A549 (cell line): ENCODE measurements at regions not wholly inside any gene's neighbourhood (a gene's known extent, or its start where the extent isn't known, plus 50 kb on each side); places are given as distances from the start of the nearest gene placed in this dataset.
A peak's percentile ranks its signal among the peaks of the same experiment; 100 is the strongest.

Source experiments
- ATAC-seq, 2 experiments: fragments of 200-7000 bp in 1 of 2; fragments of >200 bp in 1 of 2; cut with Nextera tagmentation in 1 of 2; cut with Tn5 transposase in 1 of 2; 3 replicates each; pipeline versions ENCODE4 v1.8.0 to v1.9.1; 2018 to 2020; ENCODE audit warnings: mild to moderate bottlenecking in 1 of 2, moderate library complexity in 1 of 2
- CTCF ChIA-PET: fragments of 300-600 bp; sonication (Branson Sonifier 250); formaldehyde crosslinking; extraction: SDS; loops from one replicate; lab custom pipeline; 2021; ENCODE audit warnings: antibody characterized with exemption, inconsistent platforms; lab: Yijun Ruan, JAX
- POLR2A ChIA-PET: fragments of 350-600 bp; formaldehyde crosslinking; extraction: SDS; loops from one replicate; lab custom pipeline; 2021; ENCODE audit warnings: antibody characterized with exemption, inconsistent platforms; lab: Yijun Ruan, JAX
- DNase-seq, 2 experiments: peaks; one replicate each; pipeline versions ENCODE4 v3.0.0 to v3.0.0-alpha.2; 2011 to 2016; ENCODE audit warnings: low read depth in 1 of 2, low spot score in 1 of 2
- FAIRE-seq: peaks from 2 replicates; lab custom pipeline; 2011; peaks lifted over from hg19 to GRCh38; lab: Jason Lieb, UNC
- H3K27ac ChIP-seq, 2 experiments: fragments of >200 bp; sonication (Bioruptor Twin); formaldehyde crosslinking; 3 replicates each; pipeline ENCODE4 v1.5.1; 2016 to 2017
- H3K4me1 ChIP-seq: fragments of >200 bp; sonication (Bioruptor Twin); formaldehyde crosslinking; 3 replicates; pipeline ENCODE4 v1.6.1; 2016
- H3K4me2 ChIP-seq: fragments of >200 bp; sonication (Bioruptor Twin); formaldehyde crosslinking; 3 replicates; pipeline ENCODE4 v1.6.1; 2016
- H3K4me3 ChIP-seq: fragments of >200 bp; sonication (Bioruptor Twin); formaldehyde crosslinking; 3 replicates; pipeline ENCODE4 v1.5.1; 2016
- H3K9me3 ChIP-seq: fragments of >200 bp; sonication (Bioruptor Twin); formaldehyde crosslinking; 3 replicates; pipeline ENCODE4 v1.6.1; 2016
- CBX2 ChIP-seq: fragments of 200-600 bp; sonication (generic); IDR thresholded peaks from 2 replicates; pipeline ENCODE4 v1.6.1; 2016; ENCODE audit warnings: low read depth, mild to moderate bottlenecking, borderline replicate concordance
- CHD4 ChIP-seq: fragments of 200-600 bp; sonication (generic); IDR thresholded peaks from 2 replicates; pipeline ENCODE4 v1.6.1; 2016; ENCODE audit warnings: antibody characterized with exemption, mild to moderate bottlenecking, borderline replicate concordance
- EHMT2 ChIP-seq: fragments of 200-600 bp; sonication (generic); IDR thresholded peaks from 2 replicates; pipeline ENCODE4 v1.6.1; 2016; ENCODE audit warnings: antibody characterized with exemption, low read depth, mild to moderate bottlenecking, moderate library complexity
- EP300 ChIP-seq, 2 experiments: fragments of >200 bp; sonication (Bioruptor Twin); formaldehyde crosslinking; IDR thresholded peaks; 2 replicates in 1 of 2; 3 replicates in 1 of 2; pipeline ENCODE4 v1.6.1; 2016 to 2017
- FOXS1 ChIP-seq: fragments of 250-450 bp; sonication (Bioruptor Pico); IDR thresholded peaks from 2 replicates; pipeline ENCODE4 v1.5.0; 2020; ENCODE audit warnings: mild to moderate bottlenecking, moderate library complexity
- GATA3 ChIP-seq: IDR thresholded peaks from 2 replicates; pipeline ENCODE4 v1.6.1; 2012; ENCODE audit warnings: borderline replicate concordance
- HEYL ChIP-seq: fragments of 250-450 bp; sonication (Bioruptor Pico); IDR thresholded peaks from 2 replicates; pipeline ENCODE4 v1.8.0; 2021; ENCODE audit warnings: mild to moderate bottlenecking, moderate library complexity
- JUN ChIP-seq, 2 experiments: fragments of >200 bp; sonication (Bioruptor Twin); formaldehyde crosslinking; IDR thresholded peaks; 2 replicates in 1 of 2; 3 replicates in 1 of 2; pipeline ENCODE4 v1.6.1; 2016 to 2017
- MAFK ChIP-seq: fragments of 450-650 bp; IDR thresholded peaks from 2 replicates; pipeline ENCODE4 v1.6.1; 2014; ENCODE audit not compliant: partially characterized antibody
- MAZ ChIP-seq: fragments of 150-350 bp; IDR thresholded peaks from 2 replicates; pipeline ENCODE4 v1.6.1; 2014; ENCODE audit warnings: antibody characterized with exemption, low read depth, low read length, borderline replicate concordance
- NFE2L2 ChIP-seq: fragments of 150-350 bp; conservative IDR thresholded peaks from 2 replicates; pipeline ENCODE4 v1.6.1; 2014; ENCODE audit warnings: low read length
- RAD21 ChIP-seq, 2 experiments: fragments of >200 bp in 1 of 2; sonication (Bioruptor Twin) in 1 of 2; formaldehyde crosslinking in 1 of 2; IDR thresholded peaks in 1 of 2; conservative IDR thresholded peaks in 1 of 2; 2 replicates in 1 of 2; 3 replicates in 1 of 2; pipeline ENCODE4 v1.6.1; 2012 to 2018; ENCODE audit warnings: inconsistent platforms in 1 of 2
- RFX5 ChIP-seq: fragments of 450-650 bp; IDR thresholded peaks from 2 replicates; pipeline ENCODE4 v1.7.1; 2014; ENCODE audit warnings: antibody characterized with exemption, mild to moderate bottlenecking, moderate library complexity
- TFCP2L1 ChIP-seq: fragments of 250-450 bp; sonication (Bioruptor Pico); IDR thresholded peaks from 2 replicates; pipeline ENCODE4 v1.5.0; 2021; ENCODE audit warnings: mild to moderate bottlenecking
- ZC3H11A ChIP-seq: fragments of 450-650 bp; IDR thresholded peaks from 2 replicates; pipeline ENCODE4 v1.6.1; 2014; ENCODE audit warnings: antibody characterized with exemption, mild to moderate bottlenecking
- ZNF302 ChIP-seq: fragments of 250-450 bp; sonication (Bioruptor Pico); IDR thresholded peaks from 2 replicates; pipeline ENCODE4 v1.9.0; 2021; ENCODE audit warnings: inconsistent platforms, mild to moderate bottlenecking, moderate library complexity
- ZSCAN20 ChIP-seq: fragments of 250-450 bp; sonication (Bioruptor Pico); IDR thresholded peaks from 2 replicates; pipeline ENCODE4 v1.8.0; 2022; ENCODE audit warnings: mild to moderate bottlenecking, moderate library complexity
- WGBS: methylation state at CpG from one replicate; pipeline ENCODE4 v1.1.6; 2017; ENCODE audit errors: missing lambda C conversion rate; 5-methylcytosine and 5-hydroxymethylcytosine counted together
- TF ChIP-seq, protein P1 (sequence below): fragments of 150-350 bp; IDR thresholded peaks from 2 replicates; pipeline ENCODE4 v1.6.1; 2014; ENCODE audit warnings: low read depth, mild to moderate bottlenecking, low read length
- TF ChIP-seq, protein P2 (sequence below): fragments of 250-450 bp; sonication (Bioruptor Pico); IDR thresholded peaks from 2 replicates; pipeline ENCODE4 v1.5.0; 2020; ENCODE audit warnings: low read depth, mild to moderate bottlenecking, moderate library complexity

GRCh38 chrX:78603908-78604307, 55.2 kb downstream of the RTL3 start:
- H3K27ac ChIP-seq = no peak overlapping the region

DNA sequence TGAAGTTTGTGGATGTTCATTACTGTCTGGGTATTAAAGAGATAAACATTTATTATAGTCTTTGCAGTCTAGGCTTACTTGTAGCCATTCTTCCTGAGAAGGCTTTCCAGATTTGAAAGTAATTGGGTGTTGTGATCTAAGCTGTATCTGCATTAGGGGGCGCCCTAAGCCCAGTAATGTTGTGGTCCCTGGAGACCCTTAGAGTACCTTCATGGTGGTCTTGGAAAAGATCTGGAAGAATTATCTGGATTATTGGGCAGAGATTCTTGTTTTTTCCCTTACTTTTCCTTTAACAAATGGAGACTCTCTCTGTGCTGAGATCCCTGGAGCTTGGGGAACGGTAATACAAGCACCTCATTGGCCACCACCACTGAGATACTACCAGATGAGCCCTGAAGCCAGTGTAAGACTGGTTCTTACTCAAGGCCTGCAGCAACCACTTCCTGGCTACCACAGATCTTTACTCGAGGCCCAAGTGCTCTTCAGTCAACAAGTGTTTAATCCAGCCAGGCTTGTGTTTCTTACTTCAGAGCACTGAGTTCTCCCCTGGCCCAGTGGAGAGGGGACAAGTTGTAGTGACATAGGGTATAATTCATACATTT, 63.1 kb downstream of the RTL3 start:
- TF ChIP-seq RAD21 (conservative IDR thresholded peaks at IDR 0.05 in 1 of 2, IDR thresholded peaks at IDR 0.05 in 1 of 2) (peak in 1 of 2 experiments; percentile 41; a peak in 2 of 5 replicates), FOXS1 (CRISPR knock-in tag) (no peak)
- 0% methylated on average over 3 of the region's 3 CpGs for whole genome bisulfite sequencing
- Histone ChIP-seq H3K27ac (no peak overlapping the region), H3K4me2 (no peak overlapping the region), H3K4me1 (no peaks in the 10 kb centered on the region), H3K4me3 (no peak overlapping the region), H3K9me3 (no peaks in the 10 kb centered on the region)
- ChIA-PET CTCF (interaction anchor here (1.5 kb wide), 1 partner anchor 112 kb away, joined by 5 read pairs; no protein-coding TSS in a partner anchor), POLR2A (no interaction called here)
- no peak for ATAC-seq
- FAIRE-seq = no peak
- peak in 1 of 2 experiments; percentile 2 for DNase-seq

More at GRCh38 chrX:78603908-78604307, 55.2 kb downstream of the RTL3 start:
- CTCF ChIA-PET = no interaction called here
- ATAC-seq (no peak), FAIRE-seq (no peak), DNase-seq (no peak)
- Histone ChIP-seq H3K4me1 (no peaks in the 10 kb centered on the region), H3K4me3 (no peak overlapping the region), H3K4me2 (no peak overlapping the region), H3K9me3 (no peaks in the 10 kb centered on the region)
- TF ChIP-seq EHMT2 = no peak
- no peak for TF ChIP-seq CHD4
- no peak for TF ChIP-seq TFCP2L1 (CRISPR knock-in tag)
- no peak for TF ChIP-seq JUN (IDR thresholded peaks at IDR 0.05)
- no peak for TF ChIP-seq MAZ
- no peak for TF ChIP-seq RFX5
- no peak for TF ChIP-seq ZNF302 (CRISPR knock-in tag)
- no peak for TF ChIP-seq FOXS1 (CRISPR knock-in tag)
- POLR2A ChIA-PET = no interaction called here
- WGBS = 18% methylated on average over 2 of the region's 2 CpGs

- WGBS = 5% methylated on average over 1 of the region's 1 CpG
- DNase-seq = no peak
Measured at GRCh38 chrX:78593701-78594100, 65.4 kb downstream of the RTL3 start.

DNA sequence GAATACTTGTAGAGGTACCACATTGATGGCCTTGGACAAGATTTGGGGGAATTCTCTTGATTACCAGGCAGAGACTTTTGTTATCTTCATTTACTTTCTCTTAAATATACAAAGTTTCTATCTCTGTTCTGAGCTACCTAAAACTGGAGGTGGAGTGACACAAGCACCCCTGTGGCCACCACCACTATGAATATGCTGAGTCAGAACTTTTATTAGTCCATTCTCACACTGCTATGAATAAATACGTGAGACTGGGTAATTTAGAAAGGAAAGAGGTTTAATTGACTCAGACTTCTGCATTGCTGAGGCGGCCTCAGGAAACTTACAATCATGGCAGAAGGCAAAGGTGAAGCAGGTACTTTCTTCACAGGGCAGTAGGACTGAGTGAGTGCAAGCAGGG, 67.1 kb downstream of the RTL3 start:
- Histone ChIP-seq H3K4me1 (no peaks in the 10 kb centered on the region), H3K9me3 (no peaks in the 10 kb centered on the region), H3K4me2 (no peak overlapping the region), H3K4me3 (no peak overlapping the region), H3K27ac (no peak overlapping the region)
- POLR2A ChIA-PET = no interaction called here
- WGBS = 14% methylated on average over 2 of the region's 2 CpGs
- TF ChIP-seq MAFK (peak; percentile 72), GATA3 (no peak)
- ATAC-seq = no peak
- no peak for FAIRE-seq
- no peak for DNase-seq
- CTCF ChIA-PET = no interaction called here

More at GRCh38 chrX:78593701-78594100, 65.4 kb downstream of the RTL3 start:
- no peaks in the 10 kb centered on the region for H3K9me3 ChIP-seq
- FAIRE-seq (peak; percentile 7), ATAC-seq (no peak)
- H3K4me2 ChIP-seq = no peak overlapping the region
- no peak overlapping the region for H3K4me3 ChIP-seq
- POLR2A ChIA-PET = no interaction called here
- no peaks in the 10 kb centered on the region for H3K4me1 ChIP-seq
- CTCF ChIA-PET = no interaction called here
- no peak overlapping the region for H3K27ac ChIP-seq
- no peak for TF ChIP-seq NFE2L2
- TF ChIP-seq, protein P1, sequence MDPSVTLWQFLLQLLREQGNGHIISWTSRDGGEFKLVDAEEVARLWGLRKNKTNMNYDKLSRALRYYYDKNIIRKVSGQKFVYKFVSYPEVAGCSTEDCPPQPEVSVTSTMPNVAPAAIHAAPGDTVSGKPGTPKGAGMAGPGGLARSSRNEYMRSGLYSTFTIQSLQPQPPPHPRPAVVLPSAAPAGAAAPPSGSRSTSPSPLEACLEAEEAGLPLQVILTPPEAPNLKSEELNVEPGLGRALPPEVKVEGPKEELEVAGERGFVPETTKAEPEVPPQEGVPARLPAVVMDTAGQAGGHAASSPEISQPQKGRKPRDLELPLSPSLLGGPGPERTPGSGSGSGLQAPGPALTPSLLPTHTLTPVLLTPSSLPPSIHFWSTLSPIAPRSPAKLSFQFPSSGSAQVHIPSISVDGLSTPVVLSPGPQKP = no peak
- TF ChIP-seq, protein P2, sequence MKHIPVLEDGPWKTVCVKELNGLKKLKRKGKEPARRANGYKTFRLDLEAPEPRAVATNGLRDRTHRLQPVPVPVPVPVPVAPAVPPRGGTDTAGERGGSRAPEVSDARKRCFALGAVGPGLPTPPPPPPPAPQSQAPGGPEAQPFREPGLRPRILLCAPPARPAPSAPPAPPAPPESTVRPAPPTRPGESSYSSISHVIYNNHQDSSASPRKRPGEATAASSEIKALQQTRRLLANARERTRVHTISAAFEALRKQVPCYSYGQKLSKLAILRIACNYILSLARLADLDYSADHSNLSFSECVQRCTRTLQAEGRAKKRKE = no peak
- no peak for TF ChIP-seq HEYL (CRISPR knock-in tag)
- no peak for TF ChIP-seq EP300 (IDR thresholded peaks at IDR 0.05)
- no peak for TF ChIP-seq ZC3H11A
- TF ChIP-seq CBX2 = no peak
- TF ChIP-seq ZSCAN20 = no peak
